ENCODE measurements at regions not wholly inside any gene's neighbourhood (a gene's known extent, or its start where the extent isn't known, plus 50 kb on each side); places are given as distances from the start of the nearest gene placed in this dataset.

- DNase-seq (ENCODE audit: low read depth), result no peak
Measured at GRCh38 chrX:39805825-39806224, 291.9 kb downstream of the BCOR start.

- DNase-seq (ENCODE audit: low read depth), result peak; percentile 71
Measured at GRCh38 chrX:39808471-39808917, 289.3 kb downstream of the BCOR start.

- DNase-seq (ENCODE audit: low read depth), result peak; percentile 93
Measured at GRCh38 chrX:39809331-39809730, 288.4 kb downstream of the BCOR start.

- no peak for DNase-seq (ENCODE audit: low read depth)
Measured at GRCh38 chrX:39810901-39811300, 286.9 kb downstream of the BCOR start.

GRCh38 chrX:39811376-39811775 is 286.4 kb downstream of the BCOR start:
- no peak for DNase-seq (ENCODE audit: low read depth)

- peak; percentile 19 for DNase-seq (ENCODE audit: low read depth)
Measured at GRCh38 chrX:39813631-39814277, 284.0 kb downstream of the BCOR start.

- peak; percentile 57 for DNase-seq (ENCODE audit: low read depth)
Measured at GRCh38 chrX:39814391-39814790, 283.4 kb downstream of the BCOR start.

- peak; percentile 20 for DNase-seq (ENCODE audit: low read depth)
Measured at GRCh38 chrX:39815631-39816030, 282.1 kb downstream of the BCOR start.

GRCh38 chrX:39816871-39817731 is 280.7 kb downstream of the BCOR start:
- peak; percentile 23 for DNase-seq (ENCODE audit: low read depth)

- DNase-seq (ENCODE audit: low read depth), result no peak
Measured at GRCh38 chrX:39817754-39818470, 279.8 kb downstream of the BCOR start.

- no peak for DNase-seq (ENCODE audit: low read depth)
Measured at GRCh38 chrX:39818750-39819149, 279.0 kb downstream of the BCOR start.

GRCh38 chrX:39819921-39820849 is 277.6 kb downstream of the BCOR start:
- no peak for DNase-seq (ENCODE audit: low read depth)

GRCh38 chrX:39820938-39821708 is 276.6 kb downstream of the BCOR start:
- peak; percentile 34 for DNase-seq (ENCODE audit: low read depth)

GRCh38 chrX:39821709-39822095 is 276.1 kb downstream of the BCOR start:
- DNase-seq (ENCODE audit: low read depth), result no peak

- DNase-seq (ENCODE audit: low read depth), result no peak
Measured at GRCh38 chrX:39822133-39822748, 275.5 kb downstream of the BCOR start.

GRCh38 chrX:39823424-39823823 is 274.3 kb downstream of the BCOR start:
- no peak for DNase-seq (ENCODE audit: low read depth)

GRCh38 chrX:39823854-39824253 is 273.9 kb downstream of the BCOR start:
- DNase-seq (ENCODE audit: low read depth), result no peak

- no peak for DNase-seq (ENCODE audit: low read depth)
Measured at GRCh38 chrX:39826813-39827543, 270.8 kb downstream of the BCOR start.

- no peak for DNase-seq (ENCODE audit: low read depth)
Measured at GRCh38 chrX:39827951-39828350, 269.8 kb downstream of the BCOR start.

- DNase-seq (ENCODE audit: low read depth), result no peak
Measured at GRCh38 chrX:39828971-39829370, 268.8 kb downstream of the BCOR start.
